Tibial nerve (tissue), 4 donors: ENCODE measurements at regions not wholly inside any gene's neighbourhood (a gene's known extent, or its start where the extent isn't known, plus 50 kb on each side); places are given as distances from the start of the nearest gene placed in this dataset.

Experiments used
- DNase-seq, 2 donors: peaks; one replicate each; pipeline ENCODE4 v3.0.0-alpha.2; 2019; ENCODE audit warnings: low spot score in 2 of 2
- H3K27ac ChIP-seq, 4 donors: fragments of 200-600 bp; sonication (generic) in 3 of 4; one replicate each; pipeline ENCODE4 v1.5.1; 2017 to 2019; ENCODE audit warnings: mild to moderate bottlenecking in 1 of 4
- H3K27me3 ChIP-seq, 2 donors: fragments of 200-600 bp; sonication (generic) in 1 of 2; one replicate each; pipeline versions ENCODE4 v1.5.1 to v1.6.0; 2017 to 2019
- H3K36me3 ChIP-seq, 3 donors: fragments of 200-600 bp; sonication (generic); one replicate each; pipeline ENCODE4 v1.5.1; 2018 to 2019
- H3K4me1 ChIP-seq, 4 donors: fragments of 200-600 bp; sonication (generic) in 3 of 4; one replicate each; pipeline ENCODE4 v1.5.1; 2017 to 2019
- H3K4me3 ChIP-seq, 4 donors: fragments of 200-600 bp; sonication (generic) in 3 of 4; one replicate each; pipeline ENCODE4 v1.5.1; 2017 to 2019; ENCODE audit warnings: mild to moderate bottlenecking in 1 of 4, moderate library complexity in 1 of 4
- H3K9me3 ChIP-seq, 4 donors: fragments of 200-600 bp; sonication (generic) in 3 of 4; one replicate each; pipeline ENCODE4 v1.5.1; 2017 to 2019
- CTCF ChIP-seq, 5 experiments: fragments of 200-600 bp in 3 of 5; fragments of 450-650 bp in 2 of 5; sonication (generic) in 3 of 5; IDR thresholded peaks; one replicate each; pipeline ENCODE4 v1.5.1; 2016 to 2019; ENCODE audit warnings: antibody characterized with exemption in 5 of 5, mild to moderate bottlenecking in 3 of 5, moderate library complexity in 2 of 5
- EP300 ChIP-seq, 2 donors: sonication (generic); formaldehyde crosslinking; IDR thresholded peaks; one replicate each; pipeline ENCODE4 v1.6.1; 2017; ENCODE audit warnings: antibody characterized with exemption in 2 of 2, mild to moderate bottlenecking in 1 of 2
- POLR2A ChIP-seq, 2 donors: fragments of 450-650 bp; IDR thresholded peaks; one replicate each; pipeline ENCODE4 v1.6.1; 2017; ENCODE audit warnings: antibody characterized with exemption in 2 of 2, mild to moderate bottlenecking in 2 of 2, moderate library complexity in 2 of 2
- WGBS, 2 donors: methylation state at CpG; one replicate each; pipeline ENCODE4 v1.1.5; 2018; 5-methylcytosine and 5-hydroxymethylcytosine counted together

DNA sequence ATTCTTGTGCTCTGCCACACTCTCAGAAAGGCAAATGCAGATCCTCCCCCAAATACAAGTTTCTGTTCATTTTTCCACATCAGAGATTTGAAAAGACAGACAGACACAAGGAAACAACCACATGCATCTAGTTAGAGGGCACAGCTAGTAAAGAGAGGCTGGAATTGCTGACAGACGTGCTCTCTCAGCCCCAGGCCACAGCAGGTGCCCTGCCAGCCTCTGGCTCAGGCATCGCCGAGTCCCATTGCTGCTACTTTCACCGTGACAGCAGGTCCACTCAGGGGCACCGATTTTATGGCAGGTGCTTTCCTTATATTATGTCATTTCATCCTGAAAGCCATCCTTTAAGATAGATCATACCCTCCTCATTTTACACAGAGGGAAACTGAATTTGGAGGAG lies 507.5 kb downstream of the EIPR1 start:
- DNase-seq, result no peak
- 59 to 71% methylated on average over 5 of the region's 5 CpGs for WGBS, 2 donors
- TF ChIP-seq CTCF (IDR thresholded peaks at IDR 0.05), result no peak

GRCh38 chr2:2869553-2869952 lies 508.1 kb downstream of the EIPR1 start:
- TF ChIP-seq CTCF (IDR thresholded peaks at IDR 0.05) (no peak), POLR2A (IDR thresholded peaks at IDR 0.05) (no peak), EP300 (IDR thresholded peaks at IDR 0.05) (no peak)
- no peak for DNase-seq
- Histone ChIP-seq H3K27me3 (no peaks in the 10 kb centered on the region), H3K4me1 (no peaks in the 10 kb centered on the region), H3K4me3 (no peak overlapping the region), H3K27ac (no peak overlapping the region), H3K36me3 (no peaks in the 10 kb centered on the region), H3K9me3 (no peaks in the 10 kb centered on the region)
- 85 to 91% methylated on average over 9 of the region's 9 CpGs for WGBS, 2 donors

More for the DNA sequence above, 507.5 kb downstream of the EIPR1 start:
- no peaks in the 10 kb centered on the region for H3K36me3 ChIP-seq
- H3K27me3 ChIP-seq, result no peaks in the 10 kb centered on the region
- no peak overlapping the region for H3K27ac ChIP-seq
- H3K4me3 ChIP-seq, result no peak overlapping the region
- no peaks in the 10 kb centered on the region for H3K4me1 ChIP-seq
- H3K9me3 ChIP-seq, result no peaks in the 10 kb centered on the region

GRCh38 chr2:2868085-2868484 lies 509.5 kb downstream of the EIPR1 start:
- Histone ChIP-seq H3K27me3 (no peaks in the 10 kb centered on the region), H3K27ac (no peak overlapping the region), H3K36me3 (no peaks in the 10 kb centered on the region), H3K9me3 (no peaks in the 10 kb centered on the region), H3K4me3 (no peak overlapping the region), H3K4me1 (no peaks in the 10 kb centered on the region)
- no peak for DNase-seq
- no peak for TF ChIP-seq POLR2A (IDR thresholded peaks at IDR 0.05)
- TF ChIP-seq EP300 (IDR thresholded peaks at IDR 0.05), result no peak
- no peak for TF ChIP-seq CTCF (IDR thresholded peaks at IDR 0.05)
- 35 to 36% methylated on average over 7 to 8 of the region's 9 CpGs for WGBS, 2 donors

DNA sequence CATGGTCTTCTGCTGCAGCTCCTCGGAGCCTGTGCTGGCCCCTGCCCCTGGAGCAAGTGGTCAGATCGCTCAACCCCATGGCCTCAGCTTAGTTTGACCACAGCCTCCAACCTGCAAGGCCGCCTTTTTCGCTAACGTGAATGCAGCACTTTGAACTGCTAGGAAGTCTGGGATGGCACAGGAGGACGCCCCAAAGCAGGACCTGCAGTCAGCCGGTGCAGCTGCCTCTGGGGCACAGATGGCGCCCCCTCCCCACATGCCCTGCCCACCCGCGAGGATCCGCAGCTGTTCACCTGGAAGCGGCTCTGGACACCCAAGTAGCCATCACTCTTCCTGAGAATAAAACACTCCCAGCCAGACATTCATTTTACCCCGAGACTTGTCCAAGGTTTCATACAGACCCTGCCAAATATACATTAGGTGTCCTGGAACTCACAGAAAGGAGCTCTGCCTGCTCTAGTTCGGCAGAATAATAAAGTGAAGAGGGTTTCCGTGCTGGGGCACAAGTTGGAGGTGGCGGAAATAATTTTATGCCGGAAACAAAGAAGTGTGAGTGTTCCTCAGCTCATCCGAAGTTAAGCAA lies 510.1 kb downstream of the EIPR1 start:
- no peak overlapping the region for H3K4me3 ChIP-seq
- no peaks in the 10 kb centered on the region for H3K27me3 ChIP-seq
- no peak overlapping the region for H3K27ac ChIP-seq
- no peak for TF ChIP-seq POLR2A (IDR thresholded peaks at IDR 0.05)
- no peak for TF ChIP-seq EP300 (IDR thresholded peaks at IDR 0.05)
- no peak for TF ChIP-seq CTCF (IDR thresholded peaks at IDR 0.05)
- 61 to 68% methylated on average over 17 to 18 of the region's 18 CpGs for WGBS, 2 donors
- DNase-seq, result no peak
- no peaks in the 10 kb centered on the region for H3K36me3 ChIP-seq
- no peaks in the 10 kb centered on the region for H3K4me1 ChIP-seq
- H3K9me3 ChIP-seq, result no peaks in the 10 kb centered on the region

DNA sequence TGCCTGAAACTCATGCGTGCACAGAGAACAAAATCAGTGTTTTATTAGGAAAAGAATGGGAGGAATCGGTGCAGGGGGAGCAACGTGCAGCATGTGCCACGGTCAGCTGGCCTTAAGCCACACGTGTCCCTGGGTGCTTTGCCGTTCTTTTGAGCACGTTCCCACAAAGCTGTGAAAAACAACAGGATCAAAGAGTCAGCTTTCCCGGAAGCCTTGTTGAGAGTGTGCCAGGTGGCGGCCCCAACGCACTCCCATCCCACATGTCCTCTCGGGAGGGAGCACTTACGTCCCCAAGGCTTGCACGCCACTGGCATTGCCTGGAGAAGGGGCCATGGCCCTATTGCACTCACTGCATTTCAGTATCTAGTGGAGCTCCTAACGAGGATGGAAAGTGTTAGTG lies 511.2 kb downstream of the EIPR1 start:
- Histone ChIP-seq H3K4me1 (no peaks in the 10 kb centered on the region), H3K36me3 (no peaks in the 10 kb centered on the region), H3K27ac (no peak overlapping the region), H3K4me3 (no peak overlapping the region), H3K9me3 (no peaks in the 10 kb centered on the region), H3K27me3 (no peaks in the 10 kb centered on the region)
- TF ChIP-seq EP300 (IDR thresholded peaks at IDR 0.05) (no peak), CTCF (IDR thresholded peaks at IDR 0.05) (no peak), POLR2A (IDR thresholded peaks at IDR 0.05) (no peak)
- 62 to 72% methylated on average over 13 to 14 of the region's 14 CpGs for WGBS, 2 donors
- DNase-seq, result no peak
